GM12891 (cell line): ENCODE measurements at regions not wholly inside any gene's neighbourhood (a gene's known extent, or its start where the extent isn't known, plus 50 kb on each side); places are given as distances from the start of the nearest gene placed in this dataset.
"Not testable (repeated sequence)": the region's sequence is repeated elsewhere in the genome, so short reads cannot be mapped to it uniquely, and the experiment has no call there.

Experiments used
- POLR2A ChIP-seq: IDR thresholded peaks from 2 replicates; pipeline ENCODE4 v1.6.1; 2011; ENCODE audit warnings: low read depth, low read length, control low read depth
- POLR2AphosphoS5 ChIP-seq: IDR thresholded peaks from 2 replicates; pipeline ENCODE4 v1.6.1; 2011; ENCODE audit warnings: low read depth, low read length, control low read depth

DNA sequence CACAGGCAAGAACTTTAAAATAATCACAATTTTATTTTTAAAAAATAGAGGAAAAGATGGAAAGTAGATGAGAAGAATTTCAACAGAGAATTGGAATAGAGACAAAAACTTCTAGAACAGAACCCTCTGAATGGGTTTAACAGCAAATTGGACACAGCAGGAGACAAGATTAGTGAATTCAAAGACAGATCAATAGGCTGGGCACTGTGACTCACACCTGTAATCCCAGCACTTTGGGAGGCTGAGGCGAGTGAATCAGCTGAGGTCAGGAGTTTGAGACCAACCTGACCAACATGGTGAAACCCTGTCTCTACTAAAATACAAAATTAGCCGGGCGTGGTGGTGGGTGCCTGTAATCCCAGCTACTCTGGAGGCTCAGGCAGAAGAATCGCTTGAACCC is 49.9 kb upstream of the CFAP126 start:
- TF ChIP-seq POLR2AphosphoS5, POLR2A: not testable (repeated sequence)
